Neural cell (in vitro differentiated cells): ENCODE measurements at regions not wholly inside any gene's neighbourhood (a gene's known extent, or its start where the extent isn't known, plus 50 kb on each side); places are given as distances from the start of the nearest gene placed in this dataset.

Experiments used
- H2AFZ ChIP-seq: fragments of 200-600, 300-800 bp; sonication (generic), shearing (Covaris generic); 2 replicates; pipeline ENCODE4 v1.6.0; 2014; ENCODE audit warnings: low read depth, mild to moderate bottlenecking, antibody characterized with exemption, low read length, moderate library complexity
- H3F3A ChIP-seq: fragments of 200-600 bp; shearing (Covaris generic); 2 replicates; pipeline ENCODE4 v1.6.1; 2016; ENCODE audit warnings: mild to moderate bottlenecking, moderate library complexity, mixed read lengths, antibody characterized with exemption, low read length; ENCODE audit not compliant: insufficient read depth, poor library complexity, severe bottlenecking
- H3K27ac ChIP-seq: fragments of 200-600, 300-800 bp; sonication (generic), shearing (Covaris generic); 2 replicates; pipeline ENCODE4 v1.5.1; 2014; ENCODE audit warnings: mild to moderate bottlenecking, low read length, moderate library complexity
- H3K27me3 ChIP-seq: fragments of 300-800, 200-600 bp; sonication (generic), shearing (Covaris generic); 2 replicates; pipeline ENCODE4 v1.6.0; 2014; ENCODE audit warnings: mild to moderate bottlenecking, low read depth, low read length, moderate library complexity; ENCODE audit not compliant: insufficient read depth
- H3K36me3 ChIP-seq: fragments of 300-800, 200-600 bp; sonication (generic), shearing (Covaris generic); 2 replicates; pipeline ENCODE4 v1.5.1; 2014; ENCODE audit warnings: mild to moderate bottlenecking, antibody characterized with exemption, low read length, moderate library complexity; ENCODE audit not compliant: insufficient read depth
- H3K4me2 ChIP-seq: fragments of 300-800, 200-600 bp; sonication (generic), shearing (Covaris generic); 2 replicates; pipeline ENCODE4 v1.6.0; 2014; ENCODE audit warnings: mild to moderate bottlenecking, low read length
- H3K4me3 ChIP-seq: fragments of 300-800, 200-600 bp; sonication (generic), shearing (Covaris generic); 2 replicates; pipeline ENCODE4 v1.5.1; 2014; ENCODE audit warnings: mild to moderate bottlenecking, low read length, moderate library complexity
- H3K79me2 ChIP-seq: fragments of 200-600 bp; shearing (Covaris generic); replicated peaks from 2 replicates; pipeline ENCODE4 v1.6.0; 2014; ENCODE audit warnings: mild to moderate bottlenecking, low read length, moderate library complexity; ENCODE audit not compliant: insufficient read depth
- H3K9ac ChIP-seq: fragments of 300-800, 200-600 bp; sonication (generic), shearing (Covaris generic); 2 replicates; pipeline ENCODE4 v1.6.1; 2016; ENCODE audit warnings: mild to moderate bottlenecking, low read length, mixed read lengths
- H3K9me2 ChIP-seq: fragments of 200-600 bp; shearing (Covaris generic); 2 replicates; pipeline ENCODE4 v1.6.1; 2016; ENCODE audit warnings: mild to moderate bottlenecking, low read length, mixed read lengths; ENCODE audit not compliant: insufficient read depth
- H3K9me3 ChIP-seq: fragments of 200-600, 300-800 bp; sonication (generic), shearing (Covaris generic); 2 replicates; pipeline ENCODE4 v1.6.1; 2016; ENCODE audit warnings: mild to moderate bottlenecking, mixed run types, low read length, moderate library complexity, mixed read lengths
- H4K20me1 ChIP-seq: fragments of 200-600 bp; shearing (Covaris generic); 2 replicates; pipeline ENCODE4 v1.6.1; 2016; ENCODE audit warnings: mild to moderate bottlenecking, mixed run types; ENCODE audit not compliant: insufficient read depth
- CTCF ChIP-seq: fragments of 450-650 bp; IDR thresholded peaks from 2 replicates; pipeline ENCODE4 v1.5.1; 2014; ENCODE audit warnings: antibody characterized with exemption, mild to moderate bottlenecking, moderate library complexity; ENCODE audit not compliant: poor library complexity, severe bottlenecking
- EP300 ChIP-seq: fragments of 450-650 bp; conservative IDR thresholded peaks from 2 replicates; pipeline ENCODE4 v1.6.1; 2014; ENCODE audit warnings: antibody characterized with exemption, mild to moderate bottlenecking, moderate library complexity; ENCODE audit not compliant: poor library complexity, severe bottlenecking
- EZH2 ChIP-seq: fragments of 200-600, 300-800 bp; shearing (Covaris generic), sonication (generic); IDR thresholded peaks from 2 replicates; pipeline ENCODE4 v1.6.1; 2014; ENCODE audit warnings: antibody characterized with exemption, low read length, borderline replicate concordance, mild to moderate bottlenecking; ENCODE audit not compliant: insufficient read depth, poor library complexity, severe bottlenecking
- MXI1 ChIP-seq: fragments of 450-650 bp; conservative IDR thresholded peaks from 2 replicates; pipeline ENCODE4 v1.6.1; 2014; ENCODE audit warnings: antibody characterized with exemption, mild to moderate bottlenecking; ENCODE audit not compliant: poor library complexity, severe bottlenecking
- POLR2AphosphoS5 ChIP-seq: IDR thresholded peaks from 2 replicates; pipeline ENCODE4 v1.6.1; 2012
- RAD21 ChIP-seq: fragments of 450-650 bp; conservative IDR thresholded peaks from 2 replicates; pipeline ENCODE4 v1.6.1; 2014; ENCODE audit warnings: antibody characterized with exemption, mild to moderate bottlenecking, moderate library complexity
- SMC3 ChIP-seq: fragments of 450-650 bp; conservative IDR thresholded peaks from 2 replicates; pipeline ENCODE4 v1.6.1; 2014; ENCODE audit warnings: antibody characterized with exemption, mild to moderate bottlenecking, moderate library complexity; ENCODE audit not compliant: poor library complexity
- TAF1 ChIP-seq: IDR thresholded peaks from 2 replicates; pipeline ENCODE4 v1.6.1; 2012; ENCODE audit warnings: low read depth
- TF ChIP-seq, protein P1 (sequence below): IDR thresholded peaks from 2 replicates; pipeline ENCODE4 v1.6.1; 2012; ENCODE audit warnings: borderline replicate concordance

DNA sequence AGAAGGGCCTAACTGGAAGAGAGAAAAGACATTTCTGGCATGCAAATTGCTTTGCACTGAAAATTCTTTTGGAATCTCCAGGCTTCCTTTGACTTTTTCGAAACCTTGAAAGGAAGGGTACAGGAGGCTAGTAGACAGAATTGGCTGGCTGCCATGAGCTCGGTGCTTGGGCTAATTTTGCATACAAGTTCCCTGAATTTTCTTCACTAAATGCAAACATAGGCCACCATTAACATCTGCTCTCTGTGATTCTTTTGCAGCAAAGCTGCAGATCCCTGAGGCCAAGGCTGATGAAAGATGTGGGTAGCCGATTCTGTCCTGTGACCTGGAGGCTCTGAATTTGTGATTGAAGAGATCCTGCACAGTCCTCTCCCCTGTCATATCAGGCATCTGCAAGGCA lies 247.8 kb upstream of the MCTP2 start:
- no peak overlapping the region for H3K4me2 ChIP-seq

GRCh38 chr15:93982226-93982727 lies 249.1 kb upstream of the MCTP2 start:
- Histone ChIP-seq H3K9me3 (no peaks in the 10 kb centered on the region), H3F3A (no peaks in the 10 kb centered on the region), H3K9ac (no peak overlapping the region), H3K27ac (no peak overlapping the region), H3K4me3 (no peak overlapping the region), H4K20me1 (no peaks in the 10 kb centered on the region), H3K4me2 (no peak overlapping the region), H2AFZ (no peak overlapping the region), H3K36me3 (no peaks in the 10 kb centered on the region), H3K27me3 (no peaks in the 10 kb centered on the region), H3K79me2 (no peaks in the 10 kb centered on the region), H3K9me2 (no peaks in the 10 kb centered on the region)
- TF ChIP-seq EZH2, result no peak

More for the DNA sequence above, 247.8 kb upstream of the MCTP2 start:
- no peak overlapping the region for H2AFZ ChIP-seq
- H3K9ac ChIP-seq, result no peak overlapping the region
- H3K9me3 ChIP-seq, result no peaks in the 10 kb centered on the region
- H3K79me2 ChIP-seq, result no peaks in the 10 kb centered on the region
- no peaks in the 10 kb centered on the region for H3K27me3 ChIP-seq
- no peaks in the 10 kb centered on the region for H3K9me2 ChIP-seq
- H3K27ac ChIP-seq, result no peak overlapping the region
- H4K20me1 ChIP-seq, result no peaks in the 10 kb centered on the region
- H3K4me3 ChIP-seq, result no peak overlapping the region
- H3F3A ChIP-seq, result no peaks in the 10 kb centered on the region
- TF ChIP-seq CTCF, result no peak
- no peak for TF ChIP-seq POLR2AphosphoS5
- no peak for TF ChIP-seq RAD21
- no peak for TF ChIP-seq EZH2
- TF ChIP-seq TAF1, result no peak
- TF ChIP-seq, protein P1, sequence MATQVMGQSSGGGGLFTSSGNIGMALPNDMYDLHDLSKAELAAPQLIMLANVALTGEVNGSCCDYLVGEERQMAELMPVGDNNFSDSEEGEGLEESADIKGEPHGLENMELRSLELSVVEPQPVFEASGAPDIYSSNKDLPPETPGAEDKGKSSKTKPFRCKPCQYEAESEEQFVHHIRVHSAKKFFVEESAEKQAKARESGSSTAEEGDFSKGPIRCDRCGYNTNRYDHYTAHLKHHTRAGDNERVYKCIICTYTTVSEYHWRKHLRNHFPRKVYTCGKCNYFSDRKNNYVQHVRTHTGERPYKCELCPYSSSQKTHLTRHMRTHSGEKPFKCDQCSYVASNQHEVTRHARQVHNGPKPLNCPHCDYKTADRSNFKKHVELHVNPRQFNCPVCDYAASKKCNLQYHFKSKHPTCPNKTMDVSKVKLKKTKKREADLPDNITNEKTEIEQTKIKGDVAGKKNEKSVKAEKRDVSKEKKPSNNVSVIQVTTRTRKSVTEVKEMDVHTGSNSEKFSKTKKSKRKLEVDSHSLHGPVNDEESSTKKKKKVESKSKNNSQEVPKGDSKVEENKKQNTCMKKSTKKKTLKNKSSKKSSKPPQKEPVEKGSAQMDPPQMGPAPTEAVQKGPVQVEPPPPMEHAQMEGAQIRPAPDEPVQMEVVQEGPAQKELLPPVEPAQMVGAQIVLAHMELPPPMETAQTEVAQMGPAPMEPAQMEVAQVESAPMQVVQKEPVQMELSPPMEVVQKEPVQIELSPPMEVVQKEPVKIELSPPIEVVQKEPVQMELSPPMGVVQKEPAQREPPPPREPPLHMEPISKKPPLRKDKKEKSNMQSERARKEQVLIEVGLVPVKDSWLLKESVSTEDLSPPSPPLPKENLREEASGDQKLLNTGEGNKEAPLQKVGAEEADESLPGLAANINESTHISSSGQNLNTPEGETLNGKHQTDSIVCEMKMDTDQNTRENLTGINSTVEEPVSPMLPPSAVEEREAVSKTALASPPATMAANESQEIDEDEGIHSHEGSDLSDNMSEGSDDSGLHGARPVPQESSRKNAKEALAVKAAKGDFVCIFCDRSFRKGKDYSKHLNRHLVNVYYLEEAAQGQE, result no peak
- TF ChIP-seq EP300, result no peak
- TF ChIP-seq SMC3, result no peak
- no peak for TF ChIP-seq MXI1
- H3K36me3 ChIP-seq, result no peaks in the 10 kb centered on the region

GRCh38 chr15:93981706-93982105 lies 249.7 kb upstream of the MCTP2 start:
- H2AFZ ChIP-seq, result no peak overlapping the region
- no peaks in the 10 kb centered on the region for H3K79me2 ChIP-seq
- no peaks in the 10 kb centered on the region for H3F3A ChIP-seq
- H3K4me2 ChIP-seq, result no peak overlapping the region
- TF ChIP-seq RAD21 (no peak), POLR2AphosphoS5 (no peak), CTCF (no peak), MXI1 (no peak), EP300 (no peak), EZH2 (no peak), SMC3 (no peak), TAF1 (no peak)
- TF ChIP-seq, protein P1, result no peak
- H3K9me2 ChIP-seq, result no peaks in the 10 kb centered on the region
- no peak overlapping the region for H3K27ac ChIP-seq
- H3K9me3 ChIP-seq, result no peaks in the 10 kb centered on the region
- H3K9ac ChIP-seq, result no peak overlapping the region
- H4K20me1 ChIP-seq, result no peaks in the 10 kb centered on the region
- no peak overlapping the region for H3K4me3 ChIP-seq
- no peaks in the 10 kb centered on the region for H3K36me3 ChIP-seq
- no peaks in the 10 kb centered on the region for H3K27me3 ChIP-seq
